ENCODE measurements at regions not wholly inside any gene's neighbourhood (a gene's known extent, or its start where the extent isn't known, plus 50 kb on each side); places are given as distances from the start of the nearest gene placed in this dataset.

GRCh38 chr21:16709866-16710550, 802.8 kb upstream of the CXADR start:
- DNase-seq (ENCODE audit: low read depth in 4 of 4, low spot score in 1 of 4): no peak

GRCh38 chr21:16711757-16712156, 801.1 kb upstream of the CXADR start:
- DNase-seq (ENCODE audit: low read depth in 4 of 4, low spot score in 1 of 4): no peak

- DNase-seq (ENCODE audit: low read depth in 4 of 4, low spot score in 1 of 4): no peak
Measured at GRCh38 chr21:16713331-16714117, 799.3 kb upstream of the CXADR start.

GRCh38 chr21:16740511-16740910, 772.3 kb upstream of the CXADR start:
- DNase-seq (ENCODE audit: low read depth in 4 of 4, low spot score in 1 of 4): no peak

DNA sequence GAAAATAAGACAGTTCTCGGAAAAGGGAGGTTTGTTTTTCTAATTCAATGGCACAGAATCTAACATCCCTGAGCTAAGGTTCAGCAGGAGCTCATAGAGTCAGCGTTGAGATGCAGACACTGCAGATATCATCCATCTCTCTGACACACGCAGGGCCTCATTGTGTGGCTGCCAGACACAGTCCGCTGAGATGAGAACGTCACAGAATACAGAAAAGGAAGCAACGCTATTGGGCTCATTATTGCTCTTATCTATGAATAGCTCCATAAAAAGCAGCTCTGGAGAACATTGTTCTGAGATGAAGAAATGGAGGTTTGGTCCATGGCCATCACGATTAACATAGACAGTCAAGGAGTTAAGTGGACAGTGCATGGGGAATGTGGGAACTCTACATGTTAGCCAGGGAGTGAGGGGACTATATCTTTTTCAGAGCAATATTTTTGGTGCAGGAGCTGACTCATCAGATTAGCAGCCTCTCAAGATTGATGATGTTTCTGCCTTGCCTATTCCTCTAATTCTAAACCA, 771.6 kb upstream of the CXADR start:
- DNase-seq (ENCODE audit: low read depth in 4 of 4, low spot score in 1 of 4): no peak

GRCh38 chr21:16742131-16742641, 770.7 kb upstream of the CXADR start:
- DNase-seq (ENCODE audit: low read depth in 4 of 4, low spot score in 1 of 4): no peak

DNA sequence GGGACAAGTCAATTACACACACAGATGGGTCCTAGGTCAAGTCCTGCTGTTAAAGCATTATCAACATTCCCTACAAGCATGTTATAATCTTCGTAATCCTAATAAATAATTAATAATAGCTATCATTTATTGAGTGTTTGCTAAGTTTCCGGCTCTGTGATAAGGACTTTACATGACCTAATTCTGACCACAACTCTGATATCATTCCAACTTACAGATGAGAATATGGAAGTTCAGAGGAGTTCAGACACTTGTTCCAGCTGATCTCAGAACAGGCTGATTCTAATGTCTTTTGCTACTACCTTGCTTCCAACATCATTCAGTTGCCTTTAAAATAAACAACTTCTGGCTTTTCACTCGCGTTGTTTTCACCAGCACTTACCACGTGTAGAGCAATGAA, 770.1 kb upstream of the CXADR start:
- no peak for DNase-seq (ENCODE audit: low read depth in 4 of 4, low spot score in 1 of 4)

DNA sequence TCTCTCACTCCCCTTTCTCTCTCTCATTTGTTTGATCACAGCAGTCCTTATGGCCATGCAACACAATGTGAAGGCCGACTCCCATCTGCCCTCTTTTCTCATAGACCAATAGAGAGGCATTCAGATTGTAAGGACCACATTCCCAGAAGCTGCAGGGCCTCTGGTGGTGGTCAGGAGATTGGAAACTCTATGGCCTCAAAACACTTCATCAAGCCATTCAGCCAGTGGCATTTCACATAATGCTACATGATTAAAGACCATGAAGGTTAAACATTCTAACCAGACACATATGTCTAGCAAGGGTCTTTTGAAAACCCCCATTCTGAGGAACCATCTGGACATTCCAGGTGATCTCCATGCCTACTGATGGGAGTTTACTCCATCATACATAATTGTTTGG, 769.5 kb upstream of the CXADR start:
- no peak for DNase-seq (ENCODE audit: low read depth in 4 of 4, low spot score in 1 of 4)

DNA sequence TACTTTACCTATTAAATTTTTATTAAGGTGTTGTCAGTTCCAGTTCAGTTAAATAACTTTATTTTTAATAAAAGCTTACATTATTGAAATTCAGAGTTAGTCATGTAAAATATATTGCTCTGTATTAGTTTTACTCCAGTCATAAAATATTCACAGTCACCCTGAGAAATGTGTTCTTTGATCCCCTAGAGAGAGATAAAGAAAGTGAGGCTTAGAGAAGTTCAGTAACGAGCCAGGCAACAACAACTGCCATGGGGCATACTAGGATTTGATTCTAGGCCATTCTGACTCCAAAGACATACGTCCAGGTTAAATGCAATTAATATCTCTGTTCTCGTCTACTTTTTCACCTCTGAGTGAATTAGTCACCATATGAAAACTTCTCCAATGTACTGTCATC, 761.9 kb upstream of the CXADR start:
- no peak for DNase-seq (ENCODE audit: low read depth in 4 of 4, low spot score in 1 of 4)

DNA sequence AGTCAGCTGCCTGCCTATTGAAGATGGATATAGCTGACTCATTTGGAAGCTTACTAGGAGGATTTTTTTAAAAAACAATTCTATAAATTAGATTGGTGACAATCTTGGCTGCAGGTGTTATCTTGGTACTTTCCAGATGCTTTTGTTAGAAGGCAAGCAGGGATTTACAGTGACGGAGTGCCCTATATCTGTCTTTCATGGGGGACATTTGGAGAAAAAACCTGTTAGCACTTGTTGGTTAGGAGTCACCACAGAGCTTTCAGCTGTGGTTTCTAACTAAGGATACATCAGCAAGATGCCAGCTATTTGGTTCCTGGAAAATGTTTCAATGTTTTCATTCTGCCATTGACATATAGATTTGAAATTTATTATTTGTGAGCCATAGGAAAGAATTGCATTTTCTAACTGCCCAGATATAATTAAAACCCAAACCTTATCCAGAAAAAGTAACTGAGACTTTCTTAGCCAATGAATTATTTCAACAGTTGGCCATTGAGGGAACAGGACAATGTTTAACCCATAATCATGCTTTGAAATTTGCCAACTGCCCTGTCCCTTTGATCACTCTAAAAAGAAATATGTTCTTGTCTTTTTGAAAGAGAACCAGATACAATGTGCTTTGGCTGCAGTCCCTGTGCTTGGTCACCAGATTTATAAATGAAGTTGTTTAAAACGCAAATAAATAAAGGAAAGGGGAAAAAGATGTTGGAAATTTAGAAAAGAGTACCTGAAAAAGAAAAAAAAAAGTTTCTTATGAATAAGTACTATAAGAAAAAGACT, 761.0 kb upstream of the CXADR start:
- no peak for DNase-seq (ENCODE audit: low read depth in 4 of 4, low spot score in 1 of 4)

DNA sequence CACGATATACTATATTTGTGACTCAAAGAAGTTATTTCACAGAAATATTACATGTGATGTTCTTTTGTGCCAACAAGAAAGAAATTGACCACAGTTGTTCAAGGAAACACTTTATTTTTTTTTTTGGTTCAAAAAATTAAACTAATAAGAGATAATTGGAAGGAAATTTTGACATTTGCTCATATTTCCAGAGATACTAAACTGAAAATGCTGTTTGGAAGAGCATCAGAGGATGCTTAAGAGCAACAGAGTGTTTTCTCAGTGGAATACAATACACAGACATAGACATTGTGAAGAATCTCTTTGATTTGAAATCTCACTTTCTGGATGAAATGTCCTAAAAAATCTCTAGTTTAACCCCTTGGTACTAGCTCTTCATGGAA, 760.4 kb upstream of the CXADR start:
- no peak for DNase-seq (ENCODE audit: low read depth in 4 of 4, low spot score in 1 of 4)

- no peak for DNase-seq (ENCODE audit: low read depth in 4 of 4, low spot score in 1 of 4)
Measured at GRCh38 chr21:16755061-16755460, 757.8 kb upstream of the CXADR start.

DNA sequence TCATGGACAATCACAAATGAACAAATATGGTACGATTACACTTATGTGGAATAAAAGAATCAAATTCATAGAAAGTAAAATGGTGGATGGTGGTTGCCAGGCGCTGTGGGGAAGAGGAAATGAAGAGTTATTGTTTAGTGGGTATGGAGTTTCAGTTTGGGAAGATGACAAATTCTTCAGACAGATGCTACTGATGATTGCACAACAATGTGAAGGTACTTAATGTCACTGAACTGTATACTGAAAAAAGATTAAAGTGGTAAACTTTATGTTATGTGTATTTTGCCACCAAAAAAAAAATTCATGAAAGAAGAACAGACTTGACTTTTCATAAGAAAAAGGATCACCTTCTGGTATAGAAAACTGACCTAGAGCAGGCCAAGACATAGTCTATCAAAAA, 745.6 kb upstream of the CXADR start:
- no peak for DNase-seq (ENCODE audit: low read depth in 4 of 4, low spot score in 1 of 4)

DNA sequence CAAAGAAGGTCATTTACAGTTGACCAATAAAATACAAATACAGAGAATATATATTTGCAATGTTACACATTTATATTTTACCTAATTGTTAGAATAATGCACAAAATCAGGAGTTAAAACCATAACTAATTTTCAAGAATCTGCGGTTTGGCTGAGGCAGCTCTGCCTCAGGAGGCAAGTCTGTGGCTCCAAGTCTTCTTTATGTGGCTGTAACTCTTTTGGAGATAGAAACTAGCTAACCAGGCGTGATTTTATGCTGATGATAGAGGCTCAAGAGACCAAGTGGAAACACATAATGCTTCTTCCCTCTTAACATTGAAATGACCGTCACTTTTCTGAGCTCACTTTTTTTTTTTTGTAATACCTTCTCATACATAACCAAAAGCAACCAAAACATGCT, 744.7 kb upstream of the CXADR start:
- DNase-seq (ENCODE audit: low read depth in 4 of 4, low spot score in 1 of 4): no peak

DNA sequence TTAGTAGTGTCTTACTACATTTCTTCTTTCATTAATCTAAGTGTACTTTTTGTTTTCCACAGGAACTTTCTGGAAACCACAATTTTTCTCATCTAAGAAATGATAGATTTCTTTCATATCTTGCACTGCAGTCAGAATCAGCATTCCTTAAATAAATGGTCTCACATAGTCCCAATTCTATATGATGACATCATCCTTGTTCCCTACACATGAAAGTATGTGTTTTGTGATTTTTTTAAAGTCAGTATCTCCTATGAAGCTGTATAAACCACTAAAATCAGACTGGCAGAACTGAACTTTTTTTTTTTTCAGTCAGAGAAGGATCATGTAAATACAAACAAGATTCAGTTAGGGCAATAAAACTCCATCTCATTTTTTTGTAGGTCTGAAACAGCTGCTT, 742.6 kb upstream of the CXADR start:
- no peak for DNase-seq (ENCODE audit: low read depth in 4 of 4, low spot score in 1 of 4)

DNA sequence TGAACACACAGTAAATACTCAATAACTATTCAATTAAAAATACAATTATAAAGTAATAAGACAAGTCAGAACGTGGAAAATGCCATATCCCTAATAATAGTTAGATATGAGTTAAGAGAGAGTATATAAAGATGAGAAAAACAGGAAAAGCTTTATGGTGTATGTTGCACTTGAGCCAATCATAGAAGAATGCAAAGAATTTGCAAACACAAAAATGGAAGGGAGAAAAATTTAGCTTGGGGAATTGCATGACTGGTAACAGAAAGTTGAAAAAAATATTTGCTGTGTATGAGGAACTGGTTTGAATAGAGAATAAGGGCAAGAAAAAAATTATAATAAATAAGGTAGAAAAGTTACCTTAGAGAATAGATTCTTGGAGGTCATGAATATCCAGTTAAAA, 739.6 kb upstream of the CXADR start:
- DNase-seq (ENCODE audit: low read depth in 4 of 4, low spot score in 1 of 4): no peak

- DNase-seq (ENCODE audit: low read depth in 4 of 4, low spot score in 1 of 4): no peak
Measured at GRCh38 chr21:16775076-16775475, 737.8 kb upstream of the CXADR start.

DNA sequence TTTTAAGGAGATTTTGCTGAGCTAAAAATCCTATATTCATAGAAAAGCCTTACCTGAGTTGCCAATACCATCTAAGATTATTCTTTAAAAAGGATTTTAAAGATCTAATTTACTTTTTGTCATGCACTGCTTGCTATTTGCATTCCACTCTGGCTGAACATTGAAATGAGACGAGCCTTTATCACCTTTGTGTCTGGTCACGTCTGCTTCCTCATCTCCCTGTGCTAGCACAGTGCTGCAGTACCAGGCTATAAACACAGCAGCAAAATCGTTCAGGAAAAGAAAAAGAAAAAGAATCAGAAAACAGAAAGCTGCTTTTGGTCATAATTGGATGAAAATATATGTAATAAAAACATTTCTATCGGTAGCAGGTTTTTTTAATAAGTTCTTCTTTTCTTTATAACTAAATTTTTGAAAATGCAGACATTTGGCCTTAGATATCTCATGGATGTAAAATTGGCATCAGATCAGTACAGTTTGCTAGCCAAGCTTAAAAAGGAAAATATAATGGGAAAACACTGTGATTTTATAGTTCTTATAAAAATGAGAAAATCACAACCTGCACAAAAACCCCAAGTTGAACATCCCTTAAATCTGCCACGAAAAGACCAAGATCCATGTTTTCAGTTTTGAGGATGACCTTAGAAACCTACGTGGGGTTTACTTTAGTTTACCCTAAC, 735.7 kb upstream of the CXADR start:
- no peak for DNase-seq (ENCODE audit: low read depth in 4 of 4, low spot score in 1 of 4)

DNA sequence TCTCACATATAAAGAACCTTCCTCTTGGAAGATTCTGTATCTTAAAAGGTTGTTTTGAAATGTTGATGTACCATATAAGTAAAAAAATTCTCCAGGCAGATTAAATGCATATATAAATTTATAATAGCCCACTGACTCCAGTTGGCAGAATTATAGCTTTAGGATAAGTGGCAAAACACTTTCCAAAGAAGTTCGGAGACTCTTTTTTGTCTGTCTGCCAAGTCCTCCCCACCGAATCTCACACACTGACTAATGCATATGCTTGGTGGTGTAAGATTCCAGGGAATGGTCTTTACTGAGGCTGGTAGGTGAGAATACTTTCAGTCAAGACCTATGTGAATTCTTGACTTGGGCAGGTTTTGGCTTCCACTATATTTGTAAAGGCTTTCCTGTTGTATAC, 724.3 kb upstream of the CXADR start:
- DNase-seq (ENCODE audit: low read depth in 4 of 4, low spot score in 1 of 4): no peak

DNA sequence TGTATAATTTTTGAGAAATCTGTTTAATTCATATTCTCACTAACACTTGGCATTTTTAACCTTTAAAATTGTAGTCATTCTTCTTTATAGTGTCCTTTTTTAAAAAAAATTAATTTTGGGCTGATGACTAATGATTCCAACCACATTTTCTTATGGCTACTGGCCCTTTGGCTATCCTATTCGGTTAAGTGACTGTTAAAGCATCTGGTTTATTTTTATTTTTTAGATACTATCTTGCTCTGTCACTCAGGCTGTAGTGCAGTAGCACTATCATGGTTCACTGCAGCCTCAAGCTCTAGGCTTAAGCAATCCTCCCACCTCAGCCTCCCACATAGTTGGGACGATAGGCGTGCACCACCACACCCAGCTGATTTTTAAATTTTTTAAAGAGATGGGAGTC, 723.2 kb upstream of the CXADR start:
- no peak for DNase-seq (ENCODE audit: low read depth in 4 of 4, low spot score in 1 of 4)

- no peak for DNase-seq (ENCODE audit: low read depth in 4 of 4, low spot score in 1 of 4)
Measured at GRCh38 chr21:16792101-16792500, 720.7 kb upstream of the CXADR start.

Measured in stimulated activated CD4-positive, alpha-beta T cell treated with anti-CD3 and anti-CD28 coated beads, Interleukin-1b, Interleukin-23, amount 100 ng/mL, for 24 hours (primary cell).